Gastroesophageal sphincter (tissue), 4 donors: ENCODE measurements at regions not wholly inside any gene's neighbourhood (a gene's known extent, or its start where the extent isn't known, plus 50 kb on each side); places are given as distances from the start of the nearest gene placed in this dataset.

Experiments
- ATAC-seq: fragments of 150-250 bp; one replicate; pipeline ENCODE4 v1.9.1; 2016; ENCODE audit warnings: mild to moderate bottlenecking, moderate library complexity
- H3K27ac ChIP-seq, 4 donors: fragments of 200-600 bp; sonication (generic) in 3 of 4; 1 replicate in 3 of 4; 2 replicates in 1 of 4; pipeline ENCODE4 v1.5.1; 2016 to 2019
- H3K27me3 ChIP-seq: fragments of 200-600 bp; sonication (generic); one replicate; pipeline ENCODE4 v1.5.1; 2019
- H3K36me3 ChIP-seq, 2 donors: fragments of 200-600 bp; sonication (generic); one replicate each; pipeline ENCODE4 v1.5.1; 2019; ENCODE audit warnings: control low read depth in 1 of 2
- H3K4me1 ChIP-seq, 3 donors: fragments of 200-600 bp; sonication (generic); 1 replicate in 2 of 3; 2 replicates in 1 of 3; pipeline ENCODE4 v1.5.1; 2016 to 2019; ENCODE audit warnings: control low read depth in 2 of 3
- H3K4me3 ChIP-seq, 2 donors: fragments of 200-600 bp; sonication (generic); one replicate each; pipeline ENCODE4 v1.5.1; 2019; ENCODE audit warnings: mild to moderate bottlenecking in 1 of 2, moderate library complexity in 1 of 2
- H3K9me3 ChIP-seq, 3 donors: fragments of 200-600 bp; sonication (generic); one replicate each; pipeline ENCODE4 v1.5.1; 2017 to 2019; ENCODE audit warnings: control low read depth in 2 of 3
- CTCF ChIP-seq, 4 experiments: fragments of 200-600 bp in 2 of 4; fragments of 450-650 bp in 2 of 4; sonication (generic) in 1 of 4; IDR thresholded peaks; one replicate each; pipeline ENCODE4 v1.5.1; 2017 to 2019; ENCODE audit warnings: antibody characterized with exemption in 4 of 4, mild to moderate bottlenecking in 2 of 4, moderate library complexity in 2 of 4
- EP300 ChIP-seq: sonication (generic); formaldehyde crosslinking; IDR thresholded peaks from one replicate; pipeline ENCODE4 v1.6.1; 2017; ENCODE audit warnings: antibody characterized with exemption, mild to moderate bottlenecking
- POLR2A ChIP-seq, 2 donors: fragments of 450-650 bp; IDR thresholded peaks; one replicate each; pipeline ENCODE4 v1.6.1; 2017; ENCODE audit warnings: antibody characterized with exemption in 2 of 2, mild to moderate bottlenecking in 2 of 2, moderate library complexity in 1 of 2
- POLR2AphosphoS5 ChIP-seq: sonication (generic); formaldehyde crosslinking; IDR thresholded peaks from one replicate; pipeline ENCODE4 v1.6.1; 2017; ENCODE audit warnings: antibody characterized with exemption
- WGBS, 2 donors: methylation state at CpG; one replicate each; pipeline ENCODE4 v1.1.5; 2018; ENCODE audit warnings: low coverage in 1 of 2; 5-methylcytosine and 5-hydroxymethylcytosine counted together

GRCh38 chr10:9024210-9024609 is 969.7 kb downstream of the GATA3 start:
- Histone ChIP-seq H3K9me3 (no peaks in the 10 kb centered on the region), H3K27me3 (no peaks in the 10 kb centered on the region), H3K4me1 (no peaks in the 10 kb centered on the region), H3K4me3 (no peak overlapping the region), H3K27ac (no peak overlapping the region), H3K36me3 (no peaks in the 10 kb centered on the region)
- TF ChIP-seq EP300 (no peak), POLR2AphosphoS5 (no peak), POLR2A (IDR thresholded peaks at IDR 0.05) (no peak), CTCF (IDR thresholded peaks at IDR 0.05) (no peak)
- WGBS, 2 donors: 75 to 82% methylated on average over 2 of the region's 2 CpGs
- no peak for ATAC-seq

- H3K27ac ChIP-seq: no peak overlapping the region
- no peaks in the 10 kb centered on the region for H3K27me3 ChIP-seq
- H3K4me3 ChIP-seq: no peak overlapping the region
- no peaks in the 10 kb centered on the region for H3K4me1 ChIP-seq
- no peaks in the 10 kb centered on the region for H3K9me3 ChIP-seq
- no peaks in the 10 kb centered on the region for H3K36me3 ChIP-seq
- no peak for ATAC-seq
- TF ChIP-seq CTCF (IDR thresholded peaks at IDR 0.05) (no peak), POLR2AphosphoS5 (no peak), EP300 (no peak), POLR2A (IDR thresholded peaks at IDR 0.05) (no peak)
Measured at GRCh38 chr10:9028231-9028630, 973.7 kb downstream of the GATA3 start.

GRCh38 chr10:9035355-9035754 is 980.9 kb downstream of the GATA3 start:
- WGBS, 2 donors: 77 to 100% methylated on average over 1 of the region's 1 CpG
- Histone ChIP-seq H3K4me3 (no peak overlapping the region), H3K36me3 (no peaks in the 10 kb centered on the region), H3K27ac (no peak overlapping the region), H3K4me1 (no peaks in the 10 kb centered on the region), H3K9me3 (peaks cover 0 to 7% (median 0%) of the 10 kb centered on the region in 3 donors), H3K27me3 (no peaks in the 10 kb centered on the region)
- TF ChIP-seq CTCF (IDR thresholded peaks at IDR 0.05) (no peak), POLR2AphosphoS5 (no peak), EP300 (no peak), POLR2A (IDR thresholded peaks at IDR 0.05) (no peak)
- no peak for ATAC-seq

- Histone ChIP-seq H3K27me3 (no peaks in the 10 kb centered on the region), H3K4me3 (no peak overlapping the region), H3K4me1 (no peaks in the 10 kb centered on the region), H3K36me3 (no peaks in the 10 kb centered on the region), H3K27ac (no peak overlapping the region), H3K9me3 (peaks cover 0 to 7% (median 0%) of the 10 kb centered on the region in 3 donors)
- TF ChIP-seq CTCF (IDR thresholded peaks at IDR 0.05): no peak
- TF ChIP-seq EP300: no peak
- TF ChIP-seq POLR2AphosphoS5: no peak
- no peak for TF ChIP-seq POLR2A (IDR thresholded peaks at IDR 0.05)
- no peak for ATAC-seq
- 63 to 66% methylated on average over 2 to 4 of the region's 4 CpGs for WGBS, 2 donors
Measured at GRCh38 chr10:9036711-9037204, 982.3 kb downstream of the GATA3 start.

- H3K4me3 ChIP-seq: no peak overlapping the region
- H3K36me3 ChIP-seq: no peaks in the 10 kb centered on the region
- H3K27me3 ChIP-seq: no peaks in the 10 kb centered on the region
- TF ChIP-seq EP300 (no peak), POLR2A (IDR thresholded peaks at IDR 0.05) (no peak), POLR2AphosphoS5 (no peak), CTCF (IDR thresholded peaks at IDR 0.05) (no peak)
- no peaks in the 10 kb centered on the region for H3K4me1 ChIP-seq
- WGBS, 2 donors: 65% methylated on average over 4 of the region's 4 CpGs; no CpG with 5 or more reads in 1 of the 2 donors
- no peak overlapping the region for H3K27ac ChIP-seq
- peaks cover 0 to 7% (median 0%) of the 10 kb centered on the region in 3 donors for H3K9me3 ChIP-seq
- ATAC-seq: no peak
Measured at GRCh38 chr10:9038146-9038714, 983.7 kb downstream of the GATA3 start.
